ENCODE measurements at regions not wholly inside any gene's neighbourhood (a gene's known extent, or its start where the extent isn't known, plus 50 kb on each side); places are given as distances from the start of the nearest gene placed in this dataset.
"Not testable (repeated sequence)": the region's sequence is repeated elsewhere in the genome, so short reads cannot be mapped to it uniquely, and the experiment has no call there.

DNA sequence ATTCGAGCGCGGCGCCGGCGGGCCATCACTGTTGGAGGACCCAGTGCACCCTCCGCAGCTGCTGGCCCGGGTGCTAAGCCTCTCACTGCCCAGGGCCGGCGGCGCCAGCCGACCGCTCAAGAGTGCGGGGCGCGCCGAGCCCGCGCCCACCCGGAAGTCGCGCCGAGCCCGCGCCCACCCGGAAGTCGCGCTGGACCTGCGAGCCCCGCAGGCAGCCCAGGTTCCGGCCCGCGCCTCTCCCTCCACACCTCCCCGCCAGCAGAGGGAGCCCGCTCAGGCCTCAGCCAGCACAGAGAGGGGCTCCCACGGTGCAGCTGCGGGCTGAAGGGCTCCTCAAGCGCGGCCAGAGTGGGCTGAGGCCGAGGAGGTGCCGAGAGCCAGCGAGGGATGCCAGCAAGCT is 170.8 kb downstream of the GTF2H2C_2 start:
- H3K36me3 ChIP-seq, H3K9me3 ChIP-seq, H3K4me1 ChIP-seq, H3K27ac ChIP-seq, H3K4me3 ChIP-seq, H3K27me3 ChIP-seq: not testable (repeated sequence)
- WGBS, 2 donors: no CpG with 5 or more reads among the region's 42 CpGs
- peak in 1 of 2 donors; percentile 10 for DNase-seq (ENCODE audit: low spot score in 2 of 2)
- TF ChIP-seq, protein P1, sequence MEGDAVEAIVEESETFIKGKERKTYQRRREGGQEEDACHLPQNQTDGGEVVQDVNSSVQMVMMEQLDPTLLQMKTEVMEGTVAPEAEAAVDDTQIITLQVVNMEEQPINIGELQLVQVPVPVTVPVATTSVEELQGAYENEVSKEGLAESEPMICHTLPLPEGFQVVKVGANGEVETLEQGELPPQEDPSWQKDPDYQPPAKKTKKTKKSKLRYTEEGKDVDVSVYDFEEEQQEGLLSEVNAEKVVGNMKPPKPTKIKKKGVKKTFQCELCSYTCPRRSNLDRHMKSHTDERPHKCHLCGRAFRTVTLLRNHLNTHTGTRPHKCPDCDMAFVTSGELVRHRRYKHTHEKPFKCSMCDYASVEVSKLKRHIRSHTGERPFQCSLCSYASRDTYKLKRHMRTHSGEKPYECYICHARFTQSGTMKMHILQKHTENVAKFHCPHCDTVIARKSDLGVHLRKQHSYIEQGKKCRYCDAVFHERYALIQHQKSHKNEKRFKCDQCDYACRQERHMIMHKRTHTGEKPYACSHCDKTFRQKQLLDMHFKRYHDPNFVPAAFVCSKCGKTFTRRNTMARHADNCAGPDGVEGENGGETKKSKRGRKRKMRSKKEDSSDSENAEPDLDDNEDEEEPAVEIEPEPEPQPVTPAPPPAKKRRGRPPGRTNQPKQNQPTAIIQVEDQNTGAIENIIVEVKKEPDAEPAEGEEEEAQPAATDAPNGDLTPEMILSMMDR (IDR thresholded peaks at IDR 0.05): peak in 1 of 5 experiments; percentile 15

All from tibial nerve (tissue), 4 donors.